Stimulated activated CD8-positive, alpha-beta memory T cell treated with anti-CD3 and anti-CD28 coated beads, Interleukin-15, amount 100 ng/mL, for 48 hours (primary cell): ENCODE measurements at regions not wholly inside any gene's neighbourhood (a gene's known extent, or its start where the extent isn't known, plus 50 kb on each side); places are given as distances from the start of the nearest gene placed in this dataset.
"Not testable (repeated sequence)": the region's sequence is repeated elsewhere in the genome, so short reads cannot be mapped to it uniquely, and the experiment has no call there.

Experiments
- DNase-seq, 2 donors: peaks; one replicate each; pipeline ENCODE4 v3.0.0-alpha.2; 2020; ENCODE audit warnings: low read depth in 2 of 2

- DNase-seq, result no peak
Measured at GRCh38 chr16:79897453-79898146, 297.1 kb upstream of the MAF start.

- DNase-seq, result no peak
Measured at GRCh38 chr16:79897104-79897452, 296.5 kb upstream of the MAF start.

GRCh38 chr16:79895917-79896203 is 295.3 kb upstream of the MAF start:
- no peak for DNase-seq

- no peak for DNase-seq
Measured at GRCh38 chr16:79895053-79895916, 294.7 kb upstream of the MAF start.

- DNase-seq, result no peak
Measured at GRCh38 chr16:79893445-79893844, 292.9 kb upstream of the MAF start.

GRCh38 chr16:79892278-79892677 is 291.7 kb upstream of the MAF start:
- DNase-seq, result no peak

GRCh38 chr16:79891458-79891857 is 290.9 kb upstream of the MAF start:
- DNase-seq, result no peak

GRCh38 chr16:79887541-79888540 is 287.3 kb upstream of the MAF start:
- no peak for DNase-seq

GRCh38 chr16:79885320-79885719 is 284.8 kb upstream of the MAF start:
- no peak for DNase-seq

- DNase-seq, result no peak
Measured at GRCh38 chr16:79883494-79883893, 283.0 kb upstream of the MAF start.

GRCh38 chr16:79882340-79883005 is 281.9 kb upstream of the MAF start:
- no peak for DNase-seq

- DNase-seq, result not testable (repeated sequence)
Measured at GRCh38 chr16:79881107-79881506, 280.6 kb upstream of the MAF start.

- no peak for DNase-seq
Measured at GRCh38 chr16:79876332-79876730, 275.8 kb upstream of the MAF start.

- DNase-seq, result no peak
Measured at GRCh38 chr16:79874391-79874790, 273.9 kb upstream of the MAF start.

GRCh38 chr16:79873825-79874224 is 273.3 kb upstream of the MAF start:
- no peak for DNase-seq

GRCh38 chr16:79871906-79872305 is 271.4 kb upstream of the MAF start:
- DNase-seq, result no peak

- DNase-seq, result no peak
Measured at GRCh38 chr16:79870016-79870886, 269.7 kb upstream of the MAF start.

- no peak for DNase-seq
Measured at GRCh38 chr16:79869304-79870015, 268.9 kb upstream of the MAF start.

- no peak for DNase-seq
Measured at GRCh38 chr16:79868841-79869240, 268.3 kb upstream of the MAF start.

- no peak for DNase-seq
Measured at GRCh38 chr16:79867425-79867997, 267.0 kb upstream of the MAF start.
